Endothelial cell (in vitro differentiated cells): ENCODE measurements at regions not wholly inside any gene's neighbourhood (a gene's known extent, or its start where the extent isn't known, plus 50 kb on each side); places are given as distances from the start of the nearest gene placed in this dataset.

Experiments
- DNase-seq: peaks from one replicate; pipeline ENCODE4 v3.0.0; 2021; ENCODE audit warnings: low spot score
- H3K27ac Mint-ChIP-seq: one replicate; pipeline ENCODE4 v1.8.0; 2021; ENCODE audit warnings: mixed read lengths, inconsistent platforms; ENCODE audit not compliant: unreplicated experiment
- H3K27me3 Mint-ChIP-seq: one replicate; pipeline ENCODE4 v1.8.0; 2021; ENCODE audit warnings: mild to moderate bottlenecking, moderate library complexity, mixed read lengths, inconsistent platforms; ENCODE audit not compliant: unreplicated experiment
- H3K36me3 Mint-ChIP-seq: one replicate; pipeline ENCODE4 v1.8.0; 2021; ENCODE audit warnings: mild to moderate bottlenecking, low read depth, mixed read lengths, inconsistent platforms; ENCODE audit not compliant: unreplicated experiment
- H3K4me1 Mint-ChIP-seq: one replicate; pipeline ENCODE4 v1.8.0; 2021; ENCODE audit warnings: mild to moderate bottlenecking, mixed read lengths, inconsistent platforms; ENCODE audit not compliant: unreplicated experiment
- H3K4me3 Mint-ChIP-seq: one replicate; pipeline ENCODE4 v1.8.0; 2021; ENCODE audit warnings: mild to moderate bottlenecking, mixed read lengths, inconsistent platforms; ENCODE audit not compliant: unreplicated experiment
- H3K9me3 Mint-ChIP-seq: one replicate; pipeline ENCODE4 v1.8.0; 2021; ENCODE audit warnings: mixed read lengths, inconsistent platforms; ENCODE audit not compliant: unreplicated experiment
- CTCF ChIP-seq: fragments of 200-600 bp; sonication (generic); IDR thresholded peaks from one replicate; pipeline ENCODE4 v1.5.0; 2021; ENCODE audit warnings: antibody characterized with exemption; ENCODE audit not compliant: unreplicated experiment

GRCh38 chr16:65618333-65618732 is 496.5 kb upstream of the CDH11 start:
- DNase-seq: no peak
- no peak overlapping the region for H3K4me3 Mint-ChIP-seq
- no peaks in the 10 kb centered on the region for H3K36me3 Mint-ChIP-seq
- no peaks in the 10 kb centered on the region for H3K9me3 Mint-ChIP-seq
- H3K27me3 Mint-ChIP-seq: peaks cover 10% of the 10 kb centered on the region
- no peak for TF ChIP-seq CTCF
- no peak overlapping the region for H3K27ac Mint-ChIP-seq
- no peaks in the 10 kb centered on the region for H3K4me1 Mint-ChIP-seq

GRCh38 chr16:65617421-65617820 is 495.6 kb upstream of the CDH11 start:
- H3K27me3 Mint-ChIP-seq: peaks cover 12% of the 10 kb centered on the region

GRCh38 chr16:65608455-65608854 is 486.6 kb upstream of the CDH11 start:
- no peaks in the 10 kb centered on the region for H3K9me3 Mint-ChIP-seq
- no peak for DNase-seq
- H3K4me1 Mint-ChIP-seq: peaks cover 4% of the 10 kb centered on the region
- H3K4me3 Mint-ChIP-seq: no peak overlapping the region
- H3K36me3 Mint-ChIP-seq: no peaks in the 10 kb centered on the region
- no peak overlapping the region for H3K27ac Mint-ChIP-seq
- no peak for TF ChIP-seq CTCF
- peaks cover 6% of the 10 kb centered on the region for H3K27me3 Mint-ChIP-seq

More at GRCh38 chr16:65617421-65617820, 495.6 kb upstream of the CDH11 start:
- Mint-ChIP-seq H3K36me3 (no peaks in the 10 kb centered on the region), H3K4me1 (no peaks in the 10 kb centered on the region), H3K9me3 (no peaks in the 10 kb centered on the region), H3K27ac (no peak overlapping the region), H3K4me3 (no peak overlapping the region)
- no peak for DNase-seq
- no peak for TF ChIP-seq CTCF

GRCh38 chr16:65604771-65605170 is 482.9 kb upstream of the CDH11 start:
- no peak for DNase-seq
- Mint-ChIP-seq H3K27ac (no peak overlapping the region), H3K36me3 (no peaks in the 10 kb centered on the region), H3K4me1 (peaks cover 4% of the 10 kb centered on the region), H3K27me3 (peaks cover 2% of the 10 kb centered on the region), H3K4me3 (no peak overlapping the region), H3K9me3 (no peaks in the 10 kb centered on the region)
- TF ChIP-seq CTCF: no peak

- DNase-seq: no peak
- Mint-ChIP-seq H3K4me3 (no peak overlapping the region), H3K27ac (no peak overlapping the region), H3K27me3 (no peaks in the 10 kb centered on the region), H3K9me3 (no peaks in the 10 kb centered on the region), H3K4me1 (peaks cover 4% of the 10 kb centered on the region), H3K36me3 (no peaks in the 10 kb centered on the region)
- no peak for TF ChIP-seq CTCF
These were observed 479.9 kb upstream of the CDH11 start for GRCh38 chr16:65601781-65602180.
